Esophagus squamous epithelium (tissue), 5 donors: ENCODE measurements at regions not wholly inside any gene's neighbourhood (a gene's known extent, or its start where the extent isn't known, plus 50 kb on each side); places are given as distances from the start of the nearest gene placed in this dataset.

Source experiments
- DNase-seq: peaks from one replicate; lab custom pipeline; 2025; lab: John Stamatoyannopoulos, UW
- H3K27ac ChIP-seq, 4 donors: fragments of 200-600 bp; sonication (generic); one replicate each; pipeline ENCODE4 v1.5.1; 2016 to 2019; ENCODE audit warnings: mild to moderate bottlenecking in 1 of 4
- H3K27me3 ChIP-seq, 4 donors: fragments of 200-600 bp; sonication (generic); 1 replicate in 3 of 4; 2 replicates in 1 of 4; pipeline versions ENCODE4 v1.5.1 to v1.6.0; 2017 to 2021; ENCODE audit warnings: antibody characterized with exemption in 1 of 4
- H3K36me3 ChIP-seq, 3 donors: fragments of 200-600 bp; sonication (generic); one replicate each; pipeline ENCODE4 v1.5.1; 2016 to 2019
- H3K4me1 ChIP-seq, 3 donors: fragments of 200-600 bp; sonication (generic); one replicate each; pipeline ENCODE4 v1.5.1; 2017 to 2019
- H3K4me3 ChIP-seq, 4 donors: fragments of 200-600 bp; sonication (generic); 1 replicate in 3 of 4; 2 replicates in 1 of 4; pipeline ENCODE4 v1.5.1; 2016 to 2019; ENCODE audit warnings: mild to moderate bottlenecking in 2 of 4, moderate library complexity in 1 of 4
- H3K9me3 ChIP-seq, 3 donors: fragments of 200-600 bp; sonication (generic); one replicate each; pipeline ENCODE4 v1.5.1; 2016 to 2019
- CTCF ChIP-seq, 6 experiments: fragments of 450-650 bp in 4 of 6; fragments of 200-600 bp in 2 of 6; sonication (generic) in 2 of 6; IDR thresholded peaks; one replicate each; pipeline ENCODE4 v1.5.1; 2016 to 2019; ENCODE audit warnings: antibody characterized with exemption in 6 of 6, mild to moderate bottlenecking in 4 of 6, moderate library complexity in 4 of 6
- POLR2A ChIP-seq, 4 donors: fragments of 450-650 bp; IDR thresholded peaks; one replicate each; pipeline ENCODE4 v1.6.1; 2017; ENCODE audit warnings: antibody characterized with exemption in 4 of 4, mild to moderate bottlenecking in 4 of 4, moderate library complexity in 3 of 4
- WGBS, 2 donors: methylation state at CpG; one replicate each; pipeline ENCODE4 v1.1.5; 2018; 5-methylcytosine and 5-hydroxymethylcytosine counted together
- intact Hi-C: fragments of 100-400 bp; cut with DNase I; formaldehyde crosslinking; loops from one replicate; pipeline ENCODE4 v1.15.0; 2022
- donor health status: DM: yes; HTN: yes; CAD: no.

DNA sequence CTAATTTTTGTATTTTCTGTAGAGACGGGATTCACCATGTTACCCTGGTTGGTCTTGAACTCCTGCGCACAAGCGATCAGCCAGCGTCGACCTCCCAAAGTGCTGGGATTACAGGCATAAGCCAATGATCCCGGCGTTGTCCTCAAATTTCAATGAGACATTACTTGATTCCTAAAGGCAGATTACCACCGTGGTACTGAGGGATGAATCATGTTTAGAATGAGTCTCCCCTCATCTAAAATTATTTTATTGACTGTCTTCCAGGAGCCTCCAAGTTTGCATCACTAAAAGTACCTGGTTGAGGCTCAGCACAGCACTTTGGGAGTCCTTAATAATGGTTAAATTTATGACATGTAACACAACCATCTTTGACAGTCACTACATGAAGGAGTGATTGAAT lies 142.2 kb upstream of the AKR1E2 start:
- Histone ChIP-seq H3K36me3 (no peaks in the 10 kb centered on the region), H3K27ac (no peak overlapping the region), H3K27me3 (no peaks in the 10 kb centered on the region), H3K4me1 (peaks cover 0 to 3% (median 2%) of the 10 kb centered on the region in 3 donors), H3K4me3 (no peak overlapping the region), H3K9me3 (no peaks in the 10 kb centered on the region)
- no peak for TF ChIP-seq CTCF (IDR thresholded peaks at IDR 0.05)
- no peak for TF ChIP-seq POLR2A (IDR thresholded peaks at IDR 0.05)
- WGBS, 2 donors = 84 to 88% methylated on average over 7 to 8 of the region's 8 CpGs
- intact Hi-C loops = no loop called here
- DNase-seq = no peak

DNA sequence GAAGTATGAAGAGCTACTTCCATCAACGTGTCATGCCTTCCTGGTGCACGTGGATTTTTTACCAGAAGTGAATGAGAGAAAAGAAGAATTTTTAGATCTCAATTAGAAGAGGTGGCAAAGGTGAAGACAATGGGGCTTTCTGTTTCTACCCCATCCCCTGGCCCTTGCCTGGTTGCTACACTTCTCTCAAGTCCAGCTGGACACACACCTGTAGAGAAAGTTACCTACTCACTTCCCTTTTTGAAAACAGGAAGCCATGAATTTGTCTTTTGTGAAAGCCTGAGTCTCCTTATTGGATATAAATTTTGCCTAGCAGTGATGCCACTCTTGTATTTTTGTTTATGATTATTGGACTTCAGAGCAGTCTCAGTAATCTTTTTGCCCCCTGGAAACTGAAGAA lies 142.9 kb upstream of the AKR1E2 start:
- Histone ChIP-seq H3K36me3 (no peaks in the 10 kb centered on the region), H3K9me3 (no peaks in the 10 kb centered on the region), H3K4me1 (peaks cover 0 to 10% (median 9%) of the 10 kb centered on the region in 3 donors), H3K4me3 (no peak overlapping the region), H3K27me3 (no peaks in the 10 kb centered on the region), H3K27ac (no peak overlapping the region)
- 56 to 74% methylated on average over 2 of the region's 2 CpGs for WGBS, 2 donors
- DNase-seq = no peak
- TF ChIP-seq POLR2A (IDR thresholded peaks at IDR 0.05) (no peak), CTCF (IDR thresholded peaks at IDR 0.05) (no peak)
- intact Hi-C loops = no loop called here

- Histone ChIP-seq H3K4me3 (no peak overlapping the region), H3K9me3 (no peaks in the 10 kb centered on the region), H3K4me1 (peaks cover 0 to 39% (median 9%) of the 10 kb centered on the region in 3 donors), H3K27ac (peak overlapping the region; percentile 73 to 85 (median 80)), H3K36me3 (no peaks in the 10 kb centered on the region), H3K27me3 (no peaks in the 10 kb centered on the region)
- WGBS, 2 donors = 82 to 87% methylated on average over 11 of the region's 11 CpGs
- intact Hi-C loops = no loop called here
- no peak for DNase-seq
- TF ChIP-seq CTCF (IDR thresholded peaks at IDR 0.05) (no peak), POLR2A (IDR thresholded peaks at IDR 0.05) (no peak)
Measured at GRCh38 chr10:4678951-4679671, 146.9 kb upstream of the AKR1E2 start.

- TF ChIP-seq CTCF (IDR thresholded peaks at IDR 0.05) = no peak
- TF ChIP-seq POLR2A (IDR thresholded peaks at IDR 0.05) = no peak
- 50 to 58% methylated on average over 11 of the region's 11 CpGs for WGBS, 2 donors
- DNase-seq = no peak
Measured at GRCh38 chr10:4678023-4678950, 147.7 kb upstream of the AKR1E2 start.

More at GRCh38 chr10:4678023-4678950, 147.7 kb upstream of the AKR1E2 start:
- Histone ChIP-seq H3K27ac (peak overlapping the region; percentile 73 to 85 (median 80)), H3K4me1 (peaks cover 0 to 47% (median 9%) of the 10 kb centered on the region in 3 donors), H3K4me3 (peak overlapping the region in 1 of 4 donors; percentile 2), H3K9me3 (no peaks in the 10 kb centered on the region), H3K36me3 (no peaks in the 10 kb centered on the region), H3K27me3 (no peaks in the 10 kb centered on the region)
- intact Hi-C loops = no loop called here
